Right lobe of liver (tissue), 6 donors: ENCODE measurements at regions not wholly inside any gene's neighbourhood (a gene's known extent, or its start where the extent isn't known, plus 50 kb on each side); places are given as distances from the start of the nearest gene placed in this dataset.

ENCODE experiments used
- ATAC-seq, 4 donors: fragments of 200-7000 bp; cut with Tn5 transposase; one replicate each; pipeline ENCODE4 v1.9.1; 2020; ENCODE audit warnings: mild to moderate bottlenecking in 4 of 4, moderate library complexity in 4 of 4
- DNase-seq, 3 donors: peaks; one replicate each; pipeline ENCODE4 v3.0.0-alpha.2; 2020
- H3K27ac ChIP-seq, 3 donors: fragments of 200-600 bp; one replicate each; pipeline ENCODE4 v1.8.0; 2022
- H3K27me3 ChIP-seq, 2 donors: fragments of 200-600 bp; one replicate each; pipeline ENCODE4 v1.8.0; 2022
- H3K36me3 ChIP-seq, 4 donors: fragments of 200-600 bp; sonication (generic) in 1 of 4; one replicate each; pipeline versions ENCODE4 v1.5.1 to v1.8.0; 2017 to 2022; ENCODE audit warnings: control low read depth in 1 of 4
- H3K4me1 ChIP-seq, 4 donors: fragments of 200-600 bp; sonication (generic) in 1 of 4; one replicate each; pipeline versions ENCODE4 v1.5.1 to v1.8.0; 2017 to 2022; ENCODE audit warnings: control low read depth in 1 of 4
- H3K4me3 ChIP-seq, 3 donors: fragments of 200-600 bp; one replicate each; pipeline ENCODE4 v1.8.0; 2022
- H3K9me3 ChIP-seq, 4 donors: fragments of 200-600 bp; sonication (generic) in 1 of 4; one replicate each; pipeline versions ENCODE4 v1.5.1 to v1.8.0; 2017 to 2022; ENCODE audit warnings: control low read depth in 1 of 4
- POLR2A ChIP-seq: fragments of 450-650 bp; IDR thresholded peaks from one replicate; pipeline ENCODE4 v1.6.1; 2017; ENCODE audit warnings: antibody characterized with exemption, mild to moderate bottlenecking
- WGBS: methylation state at CpG from one replicate; pipeline ENCODE4 v1.1.6; 2018; ENCODE audit warnings: low coverage, low lambda C conversion rate; ENCODE audit not compliant: insufficient coverage; ENCODE audit errors: missing lambda C conversion rate; 5-methylcytosine and 5-hydroxymethylcytosine counted together
- intact Hi-C, 2 donors: fragments of 100-400 bp; cut with DNase I; formaldehyde crosslinking; loops; one replicate each; pipeline versions ENCODE4 v1.11.2 to v1.14.1; 2022
- TF ChIP-seq, protein P1 (sequence below), 4 donors: fragments of 200-600 bp in 3 of 4; fragments of 450-650 bp in 1 of 4; IDR thresholded peaks; one replicate each; pipeline versions ENCODE4 v1.5.1 to v1.8.0; 2016 to 2022; ENCODE audit warnings: antibody characterized with exemption in 4 of 4, mild to moderate bottlenecking in 2 of 4
- donor health status: DM: no; HTN: yes; CAD: no.
- donor health status: DM: no; HTN: no; CAD: no.
- donor health status: DM: no; HTN: no; CAD: no.
- donor health status: DM: no; HTN: yes; CAD: no.
- donor health status: DM: no; HTN: yes; CAD: no.

DNA sequence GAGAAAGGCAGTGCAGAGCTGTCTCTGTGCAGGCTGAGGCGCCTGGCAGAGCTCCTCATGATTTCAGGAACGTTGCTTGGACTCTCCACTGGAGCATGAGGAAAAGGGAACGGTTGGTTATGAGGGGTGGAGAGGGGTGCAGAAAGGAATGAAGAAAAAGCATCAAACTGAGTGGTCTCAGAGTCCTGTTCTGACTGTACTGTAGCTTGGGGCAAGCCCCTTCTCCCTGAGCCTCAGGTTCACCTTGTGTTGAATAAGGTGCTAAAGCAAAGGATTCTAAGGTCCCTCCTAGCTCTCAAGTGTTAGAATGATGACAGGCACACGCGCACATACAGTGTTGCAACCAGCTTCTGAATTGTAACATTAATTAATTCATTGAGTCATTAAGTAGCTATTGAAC lies 125.2 kb upstream of the PARP11 start:
- H3K9me3 ChIP-seq, result no peaks in the 10 kb centered on the region
- no peaks in the 10 kb centered on the region for H3K36me3 ChIP-seq
- intact Hi-C loops, result loop anchor here in 1 of 2 donors (10.0 kb wide), 1 partner anchor 276 kb away; the partner anchor contains the start of gene CCND2
- H3K4me1 ChIP-seq, result no peaks in the 10 kb centered on the region
- DNase-seq (no peak), ATAC-seq (no peak)
- H3K27me3 ChIP-seq, result no peaks in the 10 kb centered on the region
- no peak overlapping the region for H3K27ac ChIP-seq
- 88% methylated on average over 3 of the region's 5 CpGs for WGBS
- no peak overlapping the region for H3K4me3 ChIP-seq
- TF ChIP-seq, protein P1, sequence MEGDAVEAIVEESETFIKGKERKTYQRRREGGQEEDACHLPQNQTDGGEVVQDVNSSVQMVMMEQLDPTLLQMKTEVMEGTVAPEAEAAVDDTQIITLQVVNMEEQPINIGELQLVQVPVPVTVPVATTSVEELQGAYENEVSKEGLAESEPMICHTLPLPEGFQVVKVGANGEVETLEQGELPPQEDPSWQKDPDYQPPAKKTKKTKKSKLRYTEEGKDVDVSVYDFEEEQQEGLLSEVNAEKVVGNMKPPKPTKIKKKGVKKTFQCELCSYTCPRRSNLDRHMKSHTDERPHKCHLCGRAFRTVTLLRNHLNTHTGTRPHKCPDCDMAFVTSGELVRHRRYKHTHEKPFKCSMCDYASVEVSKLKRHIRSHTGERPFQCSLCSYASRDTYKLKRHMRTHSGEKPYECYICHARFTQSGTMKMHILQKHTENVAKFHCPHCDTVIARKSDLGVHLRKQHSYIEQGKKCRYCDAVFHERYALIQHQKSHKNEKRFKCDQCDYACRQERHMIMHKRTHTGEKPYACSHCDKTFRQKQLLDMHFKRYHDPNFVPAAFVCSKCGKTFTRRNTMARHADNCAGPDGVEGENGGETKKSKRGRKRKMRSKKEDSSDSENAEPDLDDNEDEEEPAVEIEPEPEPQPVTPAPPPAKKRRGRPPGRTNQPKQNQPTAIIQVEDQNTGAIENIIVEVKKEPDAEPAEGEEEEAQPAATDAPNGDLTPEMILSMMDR (IDR thresholded peaks at IDR 0.05), result no peak
- no peak for TF ChIP-seq POLR2A

DNA sequence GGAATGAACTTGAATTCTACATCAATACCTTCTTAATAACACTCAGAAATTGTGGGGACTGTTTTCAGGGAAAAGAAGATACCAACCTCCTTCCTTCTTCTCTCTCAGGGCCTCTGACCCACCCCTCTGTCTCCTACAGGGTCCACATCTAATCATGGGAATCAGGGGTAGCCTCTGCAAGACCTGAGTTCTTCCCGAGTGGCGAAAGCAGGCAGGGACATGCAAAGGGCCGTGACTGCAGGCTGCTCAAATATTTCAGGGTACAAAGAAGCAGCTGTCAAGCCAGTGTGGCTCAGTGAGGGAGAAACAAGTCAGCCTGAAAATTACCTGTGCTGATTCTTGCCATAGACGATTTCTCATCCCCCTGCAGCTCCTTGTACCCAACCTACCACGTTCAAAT lies 123.1 kb upstream of the PARP11 start:
- ATAC-seq (no peak), DNase-seq (no peak)
- no peak overlapping the region for H3K4me3 ChIP-seq
- intact Hi-C loops, result loop anchor here in 1 of 2 donors (10.0 kb wide), 1 partner anchor 278 kb away; the partner anchor contains the start of gene CCND2
- H3K27me3 ChIP-seq, result no peaks in the 10 kb centered on the region
- peaks cover 0 to 15% (median 6%) of the 10 kb centered on the region in 4 donors for H3K4me1 ChIP-seq
- TF ChIP-seq, protein P1 (IDR thresholded peaks at IDR 0.05), result no peak
- no peak for TF ChIP-seq POLR2A
- no peaks in the 10 kb centered on the region for H3K36me3 ChIP-seq
- H3K9me3 ChIP-seq, result no peaks in the 10 kb centered on the region
- 58% methylated on average over 3 of the region's 5 CpGs for WGBS
- H3K27ac ChIP-seq, result no peak overlapping the region

DNA sequence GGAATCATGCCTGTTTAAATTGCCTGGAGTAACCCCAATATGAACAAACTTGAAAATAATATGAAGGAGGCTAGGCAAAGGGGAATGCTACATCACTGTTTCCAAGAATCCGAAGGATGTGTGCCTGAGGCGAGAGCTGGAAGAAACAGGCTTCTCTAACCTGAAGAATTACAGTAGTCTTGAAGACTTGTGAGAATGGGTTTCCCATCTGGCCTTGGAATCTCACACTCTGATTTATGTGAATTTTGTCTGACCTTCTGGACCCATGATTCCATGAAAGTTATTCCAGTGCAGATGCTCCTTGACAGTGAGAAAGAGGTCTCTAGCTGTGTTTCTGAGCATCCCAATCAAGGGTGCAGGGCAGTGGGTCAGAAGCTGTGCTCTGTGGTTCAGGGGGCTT lies 122.1 kb upstream of the PARP11 start:
- WGBS, result 94% methylated on average over 2 of the region's 2 CpGs
- Histone ChIP-seq H3K4me1 (peaks cover 0 to 15% (median 6%) of the 10 kb centered on the region in 4 donors), H3K4me3 (no peak overlapping the region), H3K9me3 (no peaks in the 10 kb centered on the region), H3K27ac (no peak overlapping the region), H3K36me3 (no peaks in the 10 kb centered on the region), H3K27me3 (no peaks in the 10 kb centered on the region)
- DNase-seq (no peak), ATAC-seq (no peak)
- intact Hi-C loops, result loop anchor here in 1 of 2 donors (10.0 kb wide), 1 partner anchor 279 kb away; the partner anchor contains the start of gene CCND2
- TF ChIP-seq, protein P1 (IDR thresholded peaks at IDR 0.05), result no peak
- TF ChIP-seq POLR2A, result no peak

DNA sequence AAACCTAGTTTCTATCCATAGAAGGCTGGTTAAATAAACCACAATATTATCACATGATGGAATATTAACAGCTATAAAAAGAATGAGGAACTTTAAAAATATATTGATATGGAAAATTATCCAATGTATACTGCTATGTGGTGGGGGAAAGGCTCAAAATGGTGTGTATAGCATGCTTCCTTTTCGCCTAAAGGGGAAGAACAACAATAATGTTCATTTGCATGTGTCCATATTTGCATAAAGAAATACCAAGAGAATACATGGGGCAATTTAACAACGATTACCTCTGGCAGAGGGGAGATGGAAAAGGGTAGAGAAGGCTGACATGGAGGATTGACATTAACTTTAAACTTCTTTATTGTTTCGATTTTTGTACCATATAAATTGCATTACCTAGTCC lies 121.3 kb upstream of the PARP11 start:
- ATAC-seq, result no peak
- peaks cover 0 to 15% (median 6%) of the 10 kb centered on the region in 4 donors for H3K4me1 ChIP-seq
- no peaks in the 10 kb centered on the region for H3K36me3 ChIP-seq
- H3K4me3 ChIP-seq, result no peak overlapping the region
- no peak for DNase-seq
- H3K9me3 ChIP-seq, result no peaks in the 10 kb centered on the region
- TF ChIP-seq, protein P1 (IDR thresholded peaks at IDR 0.05), result no peak
- TF ChIP-seq POLR2A, result no peak
- 59% methylated on average over 3 of the region's 3 CpGs for WGBS
- no peak overlapping the region for H3K27ac ChIP-seq
- H3K27me3 ChIP-seq, result no peaks in the 10 kb centered on the region
- intact Hi-C loops, result loop anchor here in 1 of 2 donors (10.0 kb wide), 1 partner anchor 280 kb away; the partner anchor contains the start of gene CCND2
